GM23338 (cell line): ENCODE measurements at regions not wholly inside any gene's neighbourhood (a gene's known extent, or its start where the extent isn't known, plus 50 kb on each side); places are given as distances from the start of the nearest gene placed in this dataset.

Experiments used
- ATAC-seq: fragments of 200-7000 bp; cut with Tn5 transposase; 3 replicates; pipeline ENCODE4 v1.9.1; 2020
- DNase-seq: peaks from one replicate; pipeline ENCODE4 v3.0.0-alpha.2; 2015; ENCODE audit warnings: low spot score
- H2AFZ ChIP-seq: fragments of 200-600 bp; sonication (generic); 2 replicates; pipeline ENCODE4 v1.8.0; 2016; ENCODE audit warnings: antibody characterized with exemption, mild to moderate bottlenecking, moderate library complexity
- H3F3A ChIP-seq: fragments of 200-600 bp; sonication (generic); replicated peaks from 2 replicates; pipeline ENCODE4 v1.8.0; 2017; ENCODE audit warnings: antibody characterized with exemption, mixed run types, low read depth
- H3K27ac ChIP-seq: fragments of 200-600 bp; sonication (generic); 2 replicates; pipeline ENCODE4 v1.6.1; 2016; ENCODE audit warnings: low read depth
- H3K27me3 ChIP-seq: fragments of 200-600 bp; sonication (generic); 2 replicates; pipeline ENCODE4 v1.8.0; 2016; ENCODE audit warnings: mild to moderate bottlenecking, mixed run types, moderate library complexity; ENCODE audit not compliant: insufficient read depth
- H3K36me3 ChIP-seq: fragments of 200-600 bp; sonication (generic); 2 replicates; pipeline ENCODE4 v1.8.0; 2016; ENCODE audit warnings: mild to moderate bottlenecking; ENCODE audit not compliant: insufficient read depth
- H3K4me1 ChIP-seq: fragments of 200-600 bp; sonication (generic); 2 replicates; pipeline ENCODE4 v1.8.0; 2016; ENCODE audit warnings: mild to moderate bottlenecking, moderate library complexity; ENCODE audit not compliant: insufficient read depth
- H3K4me2 ChIP-seq: fragments of 200-600 bp; sonication (generic); 2 replicates; pipeline ENCODE4 v1.7.1; 2017; ENCODE audit warnings: mixed run types
- H3K4me3 ChIP-seq: fragments of 200-600 bp; sonication (generic); 2 replicates; pipeline ENCODE4 v1.6.1; 2016; ENCODE audit warnings: mixed run types
- H3K79me2 ChIP-seq: fragments of 200-600 bp; sonication (generic); replicated peaks from 2 replicates; pipeline ENCODE4 v1.8.0; 2017; ENCODE audit warnings: mild to moderate bottlenecking; ENCODE audit not compliant: insufficient read depth
- H3K9me2 ChIP-seq: fragments of 200-600 bp; sonication (generic); 2 replicates; pipeline ENCODE4 v1.8.0; 2017; ENCODE audit not compliant: insufficient read depth
- H4K20me1 ChIP-seq: fragments of 200-600 bp; sonication (generic); replicated peaks from 2 replicates; pipeline ENCODE4 v1.8.0; 2017; ENCODE audit warnings: mild to moderate bottlenecking; ENCODE audit not compliant: insufficient read depth
- H3K27ac Mint-ChIP-seq: 2 replicates; pipeline ENCODE4 v1.8.0; 2020; ENCODE audit warnings: inconsistent platforms, mild to moderate bottlenecking, moderate library complexity, mixed read lengths
- H3K27me3 Mint-ChIP-seq: 3 replicates; pipeline ENCODE4 v1.8.0; 2022; ENCODE audit warnings: low read depth, mild to moderate bottlenecking, moderate library complexity, mixed read lengths, inconsistent platforms; ENCODE audit not compliant: insufficient read depth, poor library complexity
- H3K36me3 Mint-ChIP-seq: 3 replicates; pipeline ENCODE4 v1.8.0; 2021; ENCODE audit warnings: low read depth, mild to moderate bottlenecking, inconsistent platforms, moderate library complexity, mixed read lengths
- H3K4me1 Mint-ChIP-seq: 3 replicates; pipeline ENCODE4 v1.8.0; 2020; ENCODE audit warnings: mild to moderate bottlenecking, inconsistent platforms, mixed read lengths
- H3K4me3 Mint-ChIP-seq: 3 replicates; pipeline ENCODE4 v1.8.0; 2021; ENCODE audit warnings: moderate library complexity, mild to moderate bottlenecking, inconsistent platforms, mixed read lengths
- H3K9me3 Mint-ChIP-seq: 3 replicates; pipeline ENCODE4 v1.8.0; 2020; ENCODE audit warnings: moderate library complexity, mild to moderate bottlenecking, inconsistent platforms, mixed read lengths
- CREB1 ChIP-seq: fragments of 250-450 bp; sonication (Bioruptor Pico); IDR thresholded peaks from 2 replicates; pipeline ENCODE4 v1.5.0; 2020; ENCODE audit warnings: low read depth, mild to moderate bottlenecking, moderate library complexity
- ETS1 ChIP-seq: IDR thresholded peaks from 2 replicates; pipeline ENCODE4 v1.6.1; 2016; ENCODE audit warnings: antibody characterized with exemption
- EZH2phosphoT487 ChIP-seq: fragments of 200-600 bp; sonication (generic); IDR thresholded peaks from one replicate; pipeline ENCODE4 v1.8.1; 2018; ENCODE audit warnings: antibody characterized with exemption; ENCODE audit not compliant: unreplicated experiment
- POLR2AphosphoS5 ChIP-seq: IDR thresholded peaks from 2 replicates; pipeline ENCODE4 v1.6.1; 2016; ENCODE audit warnings: antibody characterized with exemption, low read depth
- REST ChIP-seq: IDR thresholded peaks from one replicate; pipeline ENCODE4 v1.6.1; 2018; ENCODE audit warnings: antibody characterized with exemption; ENCODE audit not compliant: unreplicated experiment
- STAT1 ChIP-seq: IDR thresholded peaks from one replicate; pipeline ENCODE4 v1.6.1; 2016; ENCODE audit warnings: antibody characterized with exemption; ENCODE audit not compliant: unreplicated experiment
- ZNF331 ChIP-seq: fragments of 250-450 bp; sonication (Bioruptor Pico); IDR thresholded peaks from 2 replicates; pipeline ENCODE4 v1.5.0; 2020; ENCODE audit warnings: low read depth, mild to moderate bottlenecking, moderate library complexity
- ZNF462 ChIP-seq: fragments of 250-450 bp; sonication (Bioruptor Pico); IDR thresholded peaks from 2 replicates; pipeline ENCODE4 v1.5.0; 2020; ENCODE audit warnings: mild to moderate bottlenecking, moderate library complexity

GRCh38 chr1:4020449-4020848 is 120.4 kb upstream of the C1orf174 start:
- Mint-ChIP-seq H3K4me1 (peaks cover 2% of the 10 kb centered on the region; the same call in 1 of the 3 replicates), H3K4me3 (no peak overlapping the region)

More at GRCh38 chr1:4020449-4020848, 120.4 kb upstream of the C1orf174 start:
- Mint-ChIP-seq H3K27ac (no peak overlapping the region), H3K36me3 (peaks cover 21% of the 10 kb centered on the region), H3K9me3 (peaks cover 92% of the 10 kb centered on the region), H3K27me3 (peaks cover 22% of the 10 kb centered on the region)
- ATAC-seq = no peak
- no peaks in the 10 kb centered on the region for H3K27me3 ChIP-seq
- TF ChIP-seq POLR2AphosphoS5 = no peak
- no peak for TF ChIP-seq ZNF331 (CRISPR knock-in tag)
- no peak for TF ChIP-seq ZNF462 (CRISPR knock-in tag)
- TF ChIP-seq ETS1 = no peak
- no peak for TF ChIP-seq EZH2phosphoT487
- no peak for TF ChIP-seq REST
- no peak for TF ChIP-seq CREB1
- TF ChIP-seq STAT1 = no peak
- no peak for DNase-seq
- H3K27ac ChIP-seq = no peak overlapping the region
- no peaks in the 10 kb centered on the region for H3K9me2 ChIP-seq
- H3K4me1 ChIP-seq = no peaks in the 10 kb centered on the region
- H3K4me3 ChIP-seq = no peak overlapping the region
- H4K20me1 ChIP-seq = no peaks in the 10 kb centered on the region
- H3K36me3 ChIP-seq = no peaks in the 10 kb centered on the region
- no peak overlapping the region for H2AFZ ChIP-seq
- H3F3A ChIP-seq = no peaks in the 10 kb centered on the region
- H3K4me2 ChIP-seq = no peak overlapping the region
- H3K79me2 ChIP-seq = no peaks in the 10 kb centered on the region
